ENCODE measurements at regions not wholly inside any gene's neighbourhood (a gene's known extent, or its start where the extent isn't known, plus 50 kb on each side); places are given as distances from the start of the nearest gene placed in this dataset.

- Histone ChIP-seq H4K20me1 (ENCODE audit: control insufficient read depth, extremely low read depth, insufficient read depth, low read length) (no peaks in the 10 kb centered on the region), H3K27ac (ENCODE audit: insufficient read depth, low read length) (no peak overlapping the region), H3K9ac (ENCODE audit: insufficient read depth, low read length) (no peak overlapping the region), H3K4me2 (ENCODE audit: extremely low read depth, insufficient read depth, low read length) (no peak overlapping the region), H3K4me1 (ENCODE audit: control insufficient read depth, extremely low read depth, insufficient read depth, low read length) (no peaks in the 10 kb centered on the region), H3K36me3 (ENCODE audit: control insufficient read depth, insufficient read depth, low read length) (no peaks in the 10 kb centered on the region), H3K27me3 (ENCODE audit: control insufficient read depth, insufficient read depth, low read length) (no peaks in the 10 kb centered on the region), H3K79me2 (ENCODE audit: control insufficient read depth, insufficient read depth, low read length) (no peaks in the 10 kb centered on the region), H3K9me3 (ENCODE audit: control insufficient read depth, insufficient read depth, low read depth, low read length) (no peaks in the 10 kb centered on the region), H2AFZ (ENCODE audit: low read length) (no peak overlapping the region), H3K4me3 (replicated peaks in 1 of 4; ENCODE audit: control extremely low read depth in 1 of 4, insufficient read depth in 1 of 4, low read depth in 3 of 4, low read length in 4 of 4) (no peak overlapping the region)
- no peak for TF ChIP-seq EZH2 (IDR thresholded peaks at IDR 0.05; ENCODE audit: low read length, missing control alignments)
- no peak for TF ChIP-seq CTCF (conservative IDR thresholded peaks at IDR 0.05 in 1 of 2, IDR thresholded peaks at IDR 0.05 in 1 of 2; ENCODE audit: low read depth in 1 of 2, low read length in 2 of 2)
- no peak for DNase-seq (ENCODE audit: low read depth in 2 of 2)
Observed at GRCh38 chr7:47691988-47692387, 110.1 kb upstream of the TNS3 start.

GRCh38 chr7:47690902-47691558 lies 109.1 kb upstream of the TNS3 start:
- Histone ChIP-seq H3K4me3 (replicated peaks in 1 of 4; ENCODE audit: control extremely low read depth in 1 of 4, insufficient read depth in 1 of 4, low read depth in 3 of 4, low read length in 4 of 4) (no peak overlapping the region), H3K9me3 (ENCODE audit: control insufficient read depth, insufficient read depth, low read depth, low read length) (no peaks in the 10 kb centered on the region), H3K9ac (ENCODE audit: insufficient read depth, low read length) (no peak overlapping the region), H3K36me3 (ENCODE audit: control insufficient read depth, insufficient read depth, low read length) (no peaks in the 10 kb centered on the region), H3K27me3 (ENCODE audit: control insufficient read depth, insufficient read depth, low read length) (no peaks in the 10 kb centered on the region), H3K4me1 (ENCODE audit: control insufficient read depth, extremely low read depth, insufficient read depth, low read length) (no peaks in the 10 kb centered on the region), H3K27ac (ENCODE audit: insufficient read depth, low read length) (peak overlapping the region; percentile 30), H3K79me2 (ENCODE audit: control insufficient read depth, insufficient read depth, low read length) (no peaks in the 10 kb centered on the region), H4K20me1 (ENCODE audit: control insufficient read depth, extremely low read depth, insufficient read depth, low read length) (no peaks in the 10 kb centered on the region), H3K4me2 (ENCODE audit: extremely low read depth, insufficient read depth, low read length) (no peak overlapping the region), H2AFZ (ENCODE audit: low read length) (no peak overlapping the region)
- peak; percentile 52 to 82 for DNase-seq (ENCODE audit: low read depth in 2 of 2)
- TF ChIP-seq EZH2 (IDR thresholded peaks at IDR 0.05; ENCODE audit: low read length, missing control alignments) (no peak), CTCF (conservative IDR thresholded peaks at IDR 0.05 in 1 of 2, IDR thresholded peaks at IDR 0.05 in 1 of 2; ENCODE audit: low read depth in 1 of 2, low read length in 2 of 2) (no peak)

- no peak overlapping the region for H3K9ac ChIP-seq (ENCODE audit: insufficient read depth, low read length)
- no peaks in the 10 kb centered on the region for H3K9me3 ChIP-seq (ENCODE audit: control insufficient read depth, insufficient read depth, low read depth, low read length)
- no peak overlapping the region for H3K4me2 ChIP-seq (ENCODE audit: extremely low read depth, insufficient read depth, low read length)
- H3K79me2 ChIP-seq (ENCODE audit: control insufficient read depth, insufficient read depth, low read length) = no peaks in the 10 kb centered on the region
- H3K4me3 ChIP-seq (replicated peaks in 1 of 4; ENCODE audit: control extremely low read depth in 1 of 4, insufficient read depth in 1 of 4, low read depth in 3 of 4, low read length in 4 of 4) = no peak overlapping the region
- no peaks in the 10 kb centered on the region for H3K4me1 ChIP-seq (ENCODE audit: control insufficient read depth, extremely low read depth, insufficient read depth, low read length)
- H3K27ac ChIP-seq (ENCODE audit: insufficient read depth, low read length) = no peak overlapping the region
- TF ChIP-seq CTCF (conservative IDR thresholded peaks at IDR 0.05 in 1 of 2, IDR thresholded peaks at IDR 0.05 in 1 of 2; ENCODE audit: low read depth in 1 of 2, low read length in 2 of 2) (no peak), EZH2 (IDR thresholded peaks at IDR 0.05; ENCODE audit: low read length, missing control alignments) (no peak)
- H3K36me3 ChIP-seq (ENCODE audit: control insufficient read depth, insufficient read depth, low read length) = no peaks in the 10 kb centered on the region
- DNase-seq (ENCODE audit: low read depth in 2 of 2) = no peak
- no peaks in the 10 kb centered on the region for H3K27me3 ChIP-seq (ENCODE audit: control insufficient read depth, insufficient read depth, low read length)
- no peaks in the 10 kb centered on the region for H4K20me1 ChIP-seq (ENCODE audit: control insufficient read depth, extremely low read depth, insufficient read depth, low read length)
- no peak overlapping the region for H2AFZ ChIP-seq (ENCODE audit: low read length)
Observed at GRCh38 chr7:47689558-47689957, 107.6 kb upstream of the TNS3 start.

Data from fibroblast of lung (primary cell).